ENCODE measurements at regions not wholly inside any gene's neighbourhood (a gene's known extent, or its start where the extent isn't known, plus 50 kb on each side); places are given as distances from the start of the nearest gene placed in this dataset. TPM values are rescaled to one million over a fixed set of nuclear protein-coding genes. Genes with fewer than 3 reads are reported as not detected.

- Histone ChIP-seq H3K4me3 (no peak overlapping the region), H3K36me3 (no peaks in the 10 kb centered on the region), H3K4me1 (ENCODE audit: insufficient read depth) (no peaks in the 10 kb centered on the region), H3K9me3 (no peaks in the 10 kb centered on the region), H3K27ac (no peak overlapping the region), H3K27me3 (no peaks in the 10 kb centered on the region)
- no peak for DNase-seq
- TF ChIP-seq CTCF (IDR thresholded peaks at IDR 0.05), result no peak
- no peak for TF ChIP-seq POLR2A (IDR thresholded peaks at IDR 0.05)
- TF ChIP-seq EP300 (IDR thresholded peaks at IDR 0.05), result no peak
- intact Hi-C loops (cut with DNase I), result no loop called here
Observed at GRCh38 chr7:93636276-93636675, 61.8 kb upstream of the CALCR start.

GRCh38 chr7:93632371-93632770, 57.8 kb upstream of the CALCR start:
- Histone ChIP-seq H3K4me1 (ENCODE audit: insufficient read depth) (no peaks in the 10 kb centered on the region), H3K4me3 (no peak overlapping the region), H3K9me3 (no peaks in the 10 kb centered on the region), H3K36me3 (no peaks in the 10 kb centered on the region), H3K27me3 (no peaks in the 10 kb centered on the region), H3K27ac (no peak overlapping the region)
- intact Hi-C loops (cut with DNase I), result no loop called here
- TF ChIP-seq EP300 (IDR thresholded peaks at IDR 0.05) (no peak), CTCF (IDR thresholded peaks at IDR 0.05) (no peak), POLR2A (IDR thresholded peaks at IDR 0.05) (no peak)
- 85 to 93% (median 87%) methylated on average over 1 of the region's 1 CpG for WGBS, 3 donors
- DNase-seq, result no peak

GRCh38 chr7:93629291-93629801, 54.8 kb upstream of the CALCR start:
- H3K36me3 ChIP-seq, result no peaks in the 10 kb centered on the region
- H3K4me3 ChIP-seq, result no peak overlapping the region
- TF ChIP-seq POLR2A (IDR thresholded peaks at IDR 0.05), result no peak
- no peak for TF ChIP-seq EP300 (IDR thresholded peaks at IDR 0.05)
- no peak for TF ChIP-seq CTCF (IDR thresholded peaks at IDR 0.05)
- no peak overlapping the region for H3K27ac ChIP-seq
- no peak for DNase-seq
- no peaks in the 10 kb centered on the region for H3K4me1 ChIP-seq (ENCODE audit: insufficient read depth)
- H3K27me3 ChIP-seq, result no peaks in the 10 kb centered on the region
- no peaks in the 10 kb centered on the region for H3K9me3 ChIP-seq
- WGBS, 3 donors, result 3 to 5% (median 5%) methylated on average over 2 of the region's 2 CpGs
- intact Hi-C loops (cut with DNase I), result no loop called here

GRCh38 chr7:93626869-93627268, 52.3 kb upstream of the CALCR start:
- Histone ChIP-seq H3K4me3 (no peak overlapping the region), H3K27me3 (no peaks in the 10 kb centered on the region), H3K27ac (no peak overlapping the region), H3K4me1 (ENCODE audit: insufficient read depth) (no peaks in the 10 kb centered on the region), H3K36me3 (no peaks in the 10 kb centered on the region), H3K9me3 (no peaks in the 10 kb centered on the region)
- TF ChIP-seq POLR2A (IDR thresholded peaks at IDR 0.05), result no peak
- no peak for TF ChIP-seq EP300 (IDR thresholded peaks at IDR 0.05)
- TF ChIP-seq CTCF (IDR thresholded peaks at IDR 0.05), result no peak
- intact Hi-C loops (cut with DNase I), result no loop called here
- WGBS, 3 donors, result 43 to 65% (median 46%) methylated on average over 1 of the region's 1 CpG
- no peak for DNase-seq

Small RNAs in the stretch of these regions (microRNA-seq; reads per million reads assigned to microRNA genes)
- 0 reads per million in 3 donors for gene MIR4652

Small RNAs in the stretch of these regions (small RNA-seq; reads per million reads assigned to genes)
- not detected for gene AC002075.2
- not detected for gene MIR4652

Measured in ovary (tissue), 7 donors.